ENCODE measurements at regions not wholly inside any gene's neighbourhood (a gene's known extent, or its start where the extent isn't known, plus 50 kb on each side); places are given as distances from the start of the nearest gene placed in this dataset.
A peak's percentile ranks its signal among the peaks of the same experiment; 100 is the strongest.

DNA sequence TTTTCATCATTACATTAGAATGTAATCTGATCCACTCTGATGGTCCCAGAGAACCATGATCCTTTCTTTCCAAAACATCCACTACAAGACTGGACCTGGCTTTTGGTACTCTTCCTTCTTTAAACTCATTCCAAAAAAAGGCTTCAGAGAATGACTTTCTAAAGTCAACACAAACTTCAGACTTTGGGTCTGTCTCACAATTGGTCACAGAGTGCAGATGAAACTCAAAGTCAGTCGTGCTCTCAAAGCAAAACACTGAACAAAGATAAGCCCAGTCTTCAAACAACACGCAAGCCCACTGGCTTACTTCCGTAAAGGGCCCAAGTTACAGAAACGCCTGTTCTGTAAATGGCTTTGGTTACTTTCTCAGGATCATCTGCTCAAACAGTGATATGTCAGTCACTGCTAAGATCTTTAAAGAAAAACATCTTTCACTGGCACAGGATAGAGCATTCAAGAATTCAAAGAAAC is 250.9 kb upstream of the MKLN1 start:
- dilution Hi-C loops (cut with MboI; ENCODE audit: extremely low pct_ligation_motif_present, low sequenced_read_pairs), result no loop called here
- TF ChIP-seq EZH2 (IDR thresholded peaks at IDR 0.05; ENCODE audit: low read length) (no peak), CTCF (optimal IDR thresholded peaks at IDR 0.05 in 1 of 3, IDR thresholded peaks at IDR 0.05 in 1 of 3, conservative IDR thresholded peaks at IDR 0.05 in 1 of 3; ENCODE audit: extremely low read depth in 1 of 3, insufficient read depth in 2 of 3, low read length in 3 of 3) (no peak)
- no peaks in the 10 kb centered on the region for H3K9me1 ChIP-seq (ENCODE audit: control insufficient read depth, extremely low read depth, insufficient read depth, low read length)
- H2AFZ ChIP-seq (ENCODE audit: control insufficient read depth, low read length), result no peak overlapping the region
- DNase-seq (ENCODE audit: low read depth, low spot score), result no peak
- no peak overlapping the region for H3K4me3 ChIP-seq (ENCODE audit: control insufficient read depth in 2 of 3, extremely low read depth in 1 of 3, insufficient read depth in 2 of 3, low read depth in 1 of 3, low read length in 3 of 3)
- H3K4me1 ChIP-seq (ENCODE audit: control insufficient read depth, extremely low read depth, insufficient read depth, low read length), result peaks cover 15% of the 10 kb centered on the region
- peak; percentile 36 for FAIRE-seq
- H3K79me2 ChIP-seq (ENCODE audit: control insufficient read depth, insufficient read depth, low read length), result peaks cover 3% of the 10 kb centered on the region
- H3K4me2 ChIP-seq (ENCODE audit: control insufficient read depth, extremely low read depth, insufficient read depth, low read depth, low read length), result peak overlapping the region; percentile 40
- H3K36me3 ChIP-seq (ENCODE audit: control insufficient read depth in 2 of 2, extremely low read depth in 1 of 2, insufficient read depth in 2 of 2, low read length in 2 of 2), result no peaks in the 10 kb centered on the region
- H4K20me1 ChIP-seq (ENCODE audit: control insufficient read depth, extremely low read depth, insufficient read depth, low read length), result no peaks in the 10 kb centered on the region
- H3K27me3 ChIP-seq (ENCODE audit: control insufficient read depth, extremely low read depth, insufficient read depth, low read length), result no peaks in the 10 kb centered on the region
- H3K27ac ChIP-seq (ENCODE audit: control insufficient read depth, insufficient read depth, low read length), result no peak overlapping the region
- no peaks in the 10 kb centered on the region for H3K9me3 ChIP-seq (ENCODE audit: control insufficient read depth, low read depth, low read length)
- H3K9ac ChIP-seq (ENCODE audit: control insufficient read depth, extremely low read depth, insufficient read depth, low read length), result no peak overlapping the region

- Histone ChIP-seq H3K9me3 (ENCODE audit: control insufficient read depth, low read depth, low read length) (no peaks in the 10 kb centered on the region), H3K4me3 (ENCODE audit: control insufficient read depth in 2 of 3, extremely low read depth in 1 of 3, insufficient read depth in 2 of 3, low read depth in 1 of 3, low read length in 3 of 3) (no peak overlapping the region), H3K79me2 (ENCODE audit: control insufficient read depth, insufficient read depth, low read length) (peaks cover 6% of the 10 kb centered on the region), H3K27me3 (ENCODE audit: control insufficient read depth, extremely low read depth, insufficient read depth, low read length) (no peaks in the 10 kb centered on the region), H3K27ac (ENCODE audit: control insufficient read depth, insufficient read depth, low read length) (no peak overlapping the region), H4K20me1 (ENCODE audit: control insufficient read depth, extremely low read depth, insufficient read depth, low read length) (no peaks in the 10 kb centered on the region), H3K9ac (ENCODE audit: control insufficient read depth, extremely low read depth, insufficient read depth, low read length) (no peak overlapping the region), H2AFZ (ENCODE audit: control insufficient read depth, low read length) (no peak overlapping the region), H3K4me1 (ENCODE audit: control insufficient read depth, extremely low read depth, insufficient read depth, low read length) (peaks cover 15% of the 10 kb centered on the region), H3K36me3 (ENCODE audit: control insufficient read depth in 2 of 2, extremely low read depth in 1 of 2, insufficient read depth in 2 of 2, low read length in 2 of 2) (peaks cover 0 to 1% of the 10 kb centered on the region in 2 experiments), H3K4me2 (ENCODE audit: control insufficient read depth, extremely low read depth, insufficient read depth, low read depth, low read length) (no peak overlapping the region), H3K9me1 (ENCODE audit: control insufficient read depth, extremely low read depth, insufficient read depth, low read length) (no peaks in the 10 kb centered on the region)
- no peak for TF ChIP-seq EZH2 (IDR thresholded peaks at IDR 0.05; ENCODE audit: low read length)
- TF ChIP-seq CTCF (optimal IDR thresholded peaks at IDR 0.05 in 1 of 3, IDR thresholded peaks at IDR 0.05 in 1 of 3, conservative IDR thresholded peaks at IDR 0.05 in 1 of 3; ENCODE audit: extremely low read depth in 1 of 3, insufficient read depth in 2 of 3, low read length in 3 of 3), result no peak
- dilution Hi-C loops (cut with MboI; ENCODE audit: extremely low pct_ligation_motif_present, low sequenced_read_pairs), result no loop called here
- DNase-seq (ENCODE audit: low read depth, low spot score) (no peak), FAIRE-seq (no peak)
Measured at GRCh38 chr7:131077735-131078134, 249.9 kb upstream of the MKLN1 start.

Data from keratinocyte (primary cell).